SK-N-MC (cell line): ENCODE measurements at regions not wholly inside any gene's neighbourhood (a gene's known extent, or its start where the extent isn't known, plus 50 kb on each side); places are given as distances from the start of the nearest gene placed in this dataset.

ENCODE experiments used
- DNase-seq: peaks from one replicate; pipeline ENCODE4 v3.0.0-alpha.2; 2011; ENCODE audit warnings: low read depth, low spot score
- H3K27ac ChIP-seq: fragments of 200-600 bp; sonication (generic); 2 replicates; pipeline ENCODE4 v1.5.1; 2016; ENCODE audit warnings: mixed run types
- H3K36me3 ChIP-seq: fragments of 200-600 bp; sonication (generic); 2 replicates; pipeline ENCODE4 v1.6.1; 2017; ENCODE audit warnings: antibody characterized with exemption, low read length, mixed read lengths; ENCODE audit not compliant: insufficient read depth
- H3K4me3 ChIP-seq: fragments of 200-600 bp; sonication (generic); 2 replicates; pipeline ENCODE4 v1.5.1; 2016
- H3K9ac ChIP-seq: fragments of 200-600 bp; sonication (generic); 2 replicates; pipeline ENCODE4 v1.8.0; 2017; ENCODE audit warnings: mixed run types, mixed read lengths; ENCODE audit not compliant: insufficient read length
- H3K9me3 ChIP-seq: fragments of 200-600 bp; sonication (generic); 2 replicates; pipeline ENCODE4 v1.6.1; 2017; ENCODE audit warnings: low read depth, mild to moderate bottlenecking, antibody characterized with exemption, low read length, moderate library complexity, mixed read lengths
- EZH2 ChIP-seq: fragments of 200-600 bp; sonication (generic); IDR thresholded peaks from one replicate; pipeline ENCODE4 v1.6.1; 2017; ENCODE audit warnings: antibody characterized with exemption
- FOXP2 ChIP-seq: optimal IDR thresholded peaks from 2 replicates; pipeline ENCODE3; 2011; ENCODE audit warnings: mild to moderate bottlenecking, moderate library complexity; ENCODE audit not compliant: insufficient read depth; ENCODE audit errors: extremely low read length, control extremely low read depth
- POLR2AphosphoS5 ChIP-seq: IDR thresholded peaks from 2 replicates; pipeline ENCODE4 v1.6.1; 2012; ENCODE audit warnings: mild to moderate bottlenecking, low read depth, low read length, borderline replicate concordance

DNA sequence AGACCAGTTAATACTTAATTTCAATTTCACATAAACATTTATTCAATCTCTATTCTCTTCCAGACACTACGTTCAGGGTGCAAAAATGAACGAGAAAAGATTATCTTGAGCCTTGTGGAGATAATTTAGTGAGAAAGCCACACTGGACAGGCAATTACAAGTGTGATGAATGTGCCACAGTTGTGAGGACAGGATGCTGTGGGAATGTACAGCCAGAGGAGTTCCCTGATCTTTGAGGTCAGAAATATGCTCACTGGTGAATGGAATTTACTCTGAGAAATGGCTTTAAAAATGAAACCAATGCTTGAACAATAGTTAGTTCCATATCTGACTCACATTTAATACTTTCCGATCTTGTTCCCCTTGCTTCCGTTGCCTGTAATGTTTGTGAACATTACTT, 864.8 kb downstream of the GATA3 start:
- Histone ChIP-seq H3K4me3 (no peak overlapping the region), H3K9me3 (no peaks in the 10 kb centered on the region), H3K36me3 (no peaks in the 10 kb centered on the region), H3K9ac (no peak overlapping the region), H3K27ac (no peak overlapping the region)
- DNase-seq: no peak
- TF ChIP-seq FOXP2: no peak

DNA sequence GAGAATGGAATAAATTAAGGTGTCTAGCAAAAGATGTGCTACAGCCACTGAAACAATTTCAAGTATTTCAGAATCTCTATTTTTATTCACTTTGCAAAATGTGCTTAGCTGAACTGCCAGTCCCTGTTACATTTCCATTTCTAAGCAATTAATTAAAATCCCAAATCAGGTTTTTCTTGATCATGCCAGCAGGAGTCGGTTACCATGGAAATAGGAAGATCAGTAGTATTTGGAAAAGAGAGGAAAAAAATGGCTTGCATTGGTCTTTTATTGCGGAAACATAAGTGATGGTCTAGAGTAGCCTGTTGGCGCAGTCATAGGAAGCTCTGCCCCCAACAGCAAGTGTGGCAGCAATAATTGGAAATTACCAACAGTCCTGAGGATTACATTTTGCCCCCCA, 867.1 kb downstream of the GATA3 start:
- Histone ChIP-seq H3K9me3 (no peaks in the 10 kb centered on the region), H3K36me3 (no peaks in the 10 kb centered on the region), H3K4me3 (no peak overlapping the region), H3K27ac (no peak overlapping the region), H3K9ac (no peak overlapping the region)
- TF ChIP-seq FOXP2 (no peak), EZH2 (no peak), POLR2AphosphoS5 (no peak)
- no peak for DNase-seq

DNA sequence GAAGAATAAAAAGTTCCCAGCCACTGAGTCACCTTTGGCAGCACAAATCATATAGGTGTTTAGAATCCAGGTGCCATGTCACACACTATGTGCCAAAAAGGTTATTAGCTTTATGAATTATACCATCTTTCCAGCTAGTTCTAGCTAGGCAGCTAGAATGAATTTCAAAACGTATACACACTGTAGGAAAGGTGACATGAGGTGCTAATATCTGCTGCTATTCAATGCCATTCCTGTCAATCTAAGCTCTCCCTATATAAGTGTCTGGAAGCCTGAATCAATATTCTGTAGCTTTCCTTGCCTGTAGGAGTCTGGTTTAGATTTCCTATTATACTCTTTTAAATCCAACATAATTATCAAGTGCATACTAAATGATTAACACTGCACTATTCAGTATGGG, 868.6 kb downstream of the GATA3 start:
- H3K27ac ChIP-seq: no peak overlapping the region
- H3K36me3 ChIP-seq: no peaks in the 10 kb centered on the region
- H3K9ac ChIP-seq: no peak overlapping the region
- H3K9me3 ChIP-seq: no peaks in the 10 kb centered on the region
- no peak for TF ChIP-seq FOXP2
- TF ChIP-seq POLR2AphosphoS5: no peak
- H3K4me3 ChIP-seq: no peak overlapping the region
- DNase-seq: no peak

DNA sequence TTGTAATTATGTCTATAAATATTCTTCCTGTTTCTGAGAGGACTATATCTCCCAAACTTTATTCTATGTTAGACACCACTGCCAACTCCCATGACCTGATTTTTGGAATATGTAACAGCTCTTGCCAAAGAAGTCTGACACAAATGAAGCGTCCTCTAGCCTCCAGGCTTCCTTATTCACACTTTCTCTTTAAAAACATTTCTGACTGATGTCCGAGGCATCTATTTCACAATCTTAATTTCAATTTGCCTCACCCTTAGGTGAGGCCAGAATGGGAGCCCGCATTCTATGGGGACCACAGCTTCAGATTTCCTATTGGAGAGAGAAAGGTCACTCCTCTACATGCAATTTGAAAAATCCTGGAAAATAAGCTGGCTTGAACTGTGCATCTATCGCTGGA, 873.2 kb downstream of the GATA3 start:
- DNase-seq: no peak
- Histone ChIP-seq H3K9me3 (no peaks in the 10 kb centered on the region), H3K4me3 (no peak overlapping the region), H3K27ac (no peak overlapping the region), H3K36me3 (no peaks in the 10 kb centered on the region), H3K9ac (no peak overlapping the region)
- TF ChIP-seq FOXP2 (no peak), EZH2 (no peak), POLR2AphosphoS5 (no peak)

DNA sequence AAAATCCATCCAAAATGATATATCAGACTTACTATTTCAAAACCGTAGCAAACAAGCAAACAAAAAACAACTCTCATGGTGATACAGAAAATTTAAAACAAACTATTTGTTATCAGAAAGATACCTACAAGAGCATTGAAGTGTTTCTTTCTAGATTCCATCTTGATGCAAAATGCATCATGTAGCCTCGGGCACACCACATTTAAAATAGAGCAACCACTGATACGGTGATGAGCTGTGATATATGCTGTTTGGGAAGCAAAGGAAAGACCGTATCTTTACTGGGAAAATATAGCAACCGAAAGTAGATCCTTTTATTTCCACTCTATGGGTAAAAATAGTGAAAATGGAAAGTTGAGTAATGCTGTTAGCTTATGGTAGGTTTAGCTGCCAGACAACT, 892.0 kb downstream of the GATA3 start:
- Histone ChIP-seq H3K9me3 (no peaks in the 10 kb centered on the region), H3K27ac (no peak overlapping the region), H3K36me3 (no peaks in the 10 kb centered on the region), H3K9ac (no peak overlapping the region), H3K4me3 (no peak overlapping the region)
- TF ChIP-seq POLR2AphosphoS5: no peak
- TF ChIP-seq EZH2: no peak
- TF ChIP-seq FOXP2: no peak
- DNase-seq: no peak

DNA sequence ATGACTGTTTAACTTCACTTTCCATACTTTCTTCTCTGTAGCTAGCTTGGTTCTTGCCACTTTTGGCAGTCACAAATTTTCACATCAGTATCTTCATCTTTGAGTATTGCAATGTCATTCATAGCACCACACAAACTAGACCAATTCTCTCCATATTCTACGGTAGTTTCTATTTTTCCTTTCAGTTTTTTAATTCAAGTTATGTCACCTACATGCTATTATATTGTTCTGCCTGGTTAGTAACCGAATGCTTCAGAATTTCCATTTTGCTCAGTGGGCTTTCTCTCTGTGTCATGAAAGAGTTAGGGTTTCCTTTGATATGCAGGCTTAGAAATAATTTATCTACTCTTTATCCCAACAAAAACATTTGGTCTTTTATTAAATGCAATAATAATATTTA, 896.5 kb downstream of the GATA3 start:
- Histone ChIP-seq H3K27ac (no peak overlapping the region), H3K9me3 (no peaks in the 10 kb centered on the region), H3K36me3 (no peaks in the 10 kb centered on the region), H3K4me3 (no peak overlapping the region), H3K9ac (no peak overlapping the region)
- no peak for TF ChIP-seq FOXP2
- TF ChIP-seq EZH2: no peak
- no peak for TF ChIP-seq POLR2AphosphoS5
- DNase-seq: no peak

DNA sequence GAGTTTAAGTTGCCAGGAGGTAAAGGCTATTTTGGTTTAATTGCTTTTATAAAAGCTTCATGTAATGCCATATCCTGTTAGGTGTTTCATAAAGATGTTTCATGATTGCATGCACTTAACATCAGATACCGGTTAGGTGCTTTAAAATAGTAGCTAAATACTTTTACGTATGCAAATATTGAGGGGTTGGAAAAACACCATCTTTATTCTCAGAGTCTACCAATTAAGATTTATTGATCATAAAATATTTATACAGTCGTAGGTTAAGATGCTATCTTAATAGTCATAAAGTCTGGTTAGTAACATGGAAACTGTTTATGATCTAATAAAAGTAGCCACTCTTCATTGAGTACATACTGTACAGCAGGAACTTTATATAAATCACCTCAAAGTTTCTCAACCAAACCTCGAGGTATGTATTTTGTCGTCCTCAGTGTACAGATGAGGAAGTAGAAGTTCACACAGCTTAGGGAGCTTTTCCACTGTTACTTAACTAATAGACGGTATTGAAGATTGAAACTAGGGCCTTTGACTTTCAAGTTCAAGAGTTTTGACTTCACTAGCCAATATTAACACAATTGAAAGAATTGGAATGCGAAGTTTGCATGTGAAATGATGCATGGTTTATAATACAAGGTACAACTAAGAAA, 897.1 kb downstream of the GATA3 start:
- no peaks in the 10 kb centered on the region for H3K9me3 ChIP-seq
- H3K4me3 ChIP-seq: no peak overlapping the region
- no peak overlapping the region for H3K27ac ChIP-seq
- no peak for DNase-seq
- TF ChIP-seq FOXP2 (no peak), EZH2 (no peak), POLR2AphosphoS5 (no peak)
- no peak overlapping the region for H3K9ac ChIP-seq
- H3K36me3 ChIP-seq: no peaks in the 10 kb centered on the region

DNA sequence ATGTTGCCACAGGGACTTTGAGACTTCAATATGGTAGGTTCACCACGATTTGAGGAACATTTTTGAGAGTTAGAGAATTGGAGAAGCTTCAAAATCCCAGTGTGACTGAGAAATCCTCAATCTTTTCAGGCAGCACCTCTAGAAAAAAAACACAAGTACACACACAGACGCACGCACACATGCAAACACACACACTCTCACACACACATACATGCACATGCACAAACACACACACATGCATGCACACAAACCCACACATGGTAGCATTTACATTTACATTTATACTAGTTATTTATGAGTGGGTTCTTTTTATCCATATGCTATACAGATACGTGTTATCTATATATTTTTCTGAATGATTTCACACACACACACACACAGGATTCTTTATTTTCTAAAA, 901.9 kb downstream of the GATA3 start:
- Histone ChIP-seq H3K9ac (no peak overlapping the region), H3K27ac (no peak overlapping the region), H3K4me3 (no peak overlapping the region), H3K9me3 (no peaks in the 10 kb centered on the region), H3K36me3 (no peaks in the 10 kb centered on the region)
- DNase-seq: no peak
- no peak for TF ChIP-seq EZH2
- TF ChIP-seq POLR2AphosphoS5: no peak
- TF ChIP-seq FOXP2: no peak

DNA sequence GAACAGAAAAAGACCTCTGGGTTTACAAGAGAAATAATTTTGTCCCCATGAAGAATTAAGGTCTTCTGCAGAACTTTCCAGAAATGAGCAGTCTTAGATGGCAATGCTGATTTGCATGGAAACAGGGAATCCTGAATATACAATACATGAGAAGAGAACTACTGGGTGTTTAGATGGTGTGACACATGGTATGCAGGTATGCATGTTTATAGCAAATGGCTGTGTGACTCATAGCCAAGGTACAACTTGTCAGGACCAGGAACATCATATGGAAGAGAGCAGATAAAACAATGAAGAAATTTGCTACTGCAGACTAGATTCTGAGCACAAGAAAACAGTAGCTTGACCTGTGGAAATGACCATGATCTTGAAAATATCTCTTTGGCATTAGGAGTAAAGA, 907.8 kb downstream of the GATA3 start:
- no peak for TF ChIP-seq FOXP2
- TF ChIP-seq EZH2: no peak
- no peak for TF ChIP-seq POLR2AphosphoS5
- H3K36me3 ChIP-seq: no peaks in the 10 kb centered on the region
- no peaks in the 10 kb centered on the region for H3K9me3 ChIP-seq
- no peak for DNase-seq
- H3K9ac ChIP-seq: no peak overlapping the region
- H3K4me3 ChIP-seq: no peak overlapping the region
- H3K27ac ChIP-seq: no peak overlapping the region
